GM12873 (cell line): ENCODE measurements at regions not wholly inside any gene's neighbourhood (a gene's known extent, or its start where the extent isn't known, plus 50 kb on each side); places are given as distances from the start of the nearest gene placed in this dataset.

Source experiments
- TF ChIP-seq, protein P1 (sequence below): IDR thresholded peaks from 2 replicates; pipeline ENCODE4 v1.5.1; 2012; ENCODE audit warnings: low read depth, mild to moderate bottlenecking, moderate library complexity, low read length, control low read depth; ENCODE audit not compliant: insufficient read depth; ENCODE audit errors: missing control alignments

DNA sequence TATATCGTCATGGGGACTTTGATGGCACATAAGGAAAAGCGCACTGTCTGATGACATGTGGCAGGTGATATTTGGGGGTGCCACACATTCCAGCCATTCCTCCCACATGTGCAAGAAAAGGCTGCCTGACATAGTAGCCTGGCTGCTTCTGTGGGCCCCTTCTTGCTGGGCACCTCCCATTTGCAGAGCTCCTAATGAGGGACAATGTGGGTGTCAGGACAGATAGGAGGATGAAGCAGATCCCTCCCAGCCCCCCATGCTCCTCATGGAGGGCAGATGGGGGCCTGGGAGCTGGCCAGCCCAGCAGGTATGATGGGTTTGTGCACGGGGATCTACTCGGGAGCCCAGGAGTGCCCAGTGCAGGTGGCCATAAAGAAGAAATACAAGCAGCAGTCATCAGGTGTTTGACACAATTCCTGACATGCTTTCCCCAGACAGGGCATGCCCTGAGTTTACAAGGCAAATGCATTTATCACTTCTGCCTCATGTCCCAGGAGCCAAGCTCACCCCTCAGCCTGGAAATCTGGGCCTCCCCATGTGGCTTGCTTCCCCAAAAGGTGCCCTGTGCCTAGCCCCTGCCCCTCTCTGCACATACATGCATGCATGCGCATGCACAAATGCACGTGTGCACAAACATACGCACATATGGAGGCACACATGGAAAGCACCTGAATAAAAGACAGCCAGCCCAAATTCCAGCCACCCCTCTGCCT, 260.6 kb upstream of the RPL38 start:
- TF ChIP-seq, protein P1, sequence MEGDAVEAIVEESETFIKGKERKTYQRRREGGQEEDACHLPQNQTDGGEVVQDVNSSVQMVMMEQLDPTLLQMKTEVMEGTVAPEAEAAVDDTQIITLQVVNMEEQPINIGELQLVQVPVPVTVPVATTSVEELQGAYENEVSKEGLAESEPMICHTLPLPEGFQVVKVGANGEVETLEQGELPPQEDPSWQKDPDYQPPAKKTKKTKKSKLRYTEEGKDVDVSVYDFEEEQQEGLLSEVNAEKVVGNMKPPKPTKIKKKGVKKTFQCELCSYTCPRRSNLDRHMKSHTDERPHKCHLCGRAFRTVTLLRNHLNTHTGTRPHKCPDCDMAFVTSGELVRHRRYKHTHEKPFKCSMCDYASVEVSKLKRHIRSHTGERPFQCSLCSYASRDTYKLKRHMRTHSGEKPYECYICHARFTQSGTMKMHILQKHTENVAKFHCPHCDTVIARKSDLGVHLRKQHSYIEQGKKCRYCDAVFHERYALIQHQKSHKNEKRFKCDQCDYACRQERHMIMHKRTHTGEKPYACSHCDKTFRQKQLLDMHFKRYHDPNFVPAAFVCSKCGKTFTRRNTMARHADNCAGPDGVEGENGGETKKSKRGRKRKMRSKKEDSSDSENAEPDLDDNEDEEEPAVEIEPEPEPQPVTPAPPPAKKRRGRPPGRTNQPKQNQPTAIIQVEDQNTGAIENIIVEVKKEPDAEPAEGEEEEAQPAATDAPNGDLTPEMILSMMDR = no peak

DNA sequence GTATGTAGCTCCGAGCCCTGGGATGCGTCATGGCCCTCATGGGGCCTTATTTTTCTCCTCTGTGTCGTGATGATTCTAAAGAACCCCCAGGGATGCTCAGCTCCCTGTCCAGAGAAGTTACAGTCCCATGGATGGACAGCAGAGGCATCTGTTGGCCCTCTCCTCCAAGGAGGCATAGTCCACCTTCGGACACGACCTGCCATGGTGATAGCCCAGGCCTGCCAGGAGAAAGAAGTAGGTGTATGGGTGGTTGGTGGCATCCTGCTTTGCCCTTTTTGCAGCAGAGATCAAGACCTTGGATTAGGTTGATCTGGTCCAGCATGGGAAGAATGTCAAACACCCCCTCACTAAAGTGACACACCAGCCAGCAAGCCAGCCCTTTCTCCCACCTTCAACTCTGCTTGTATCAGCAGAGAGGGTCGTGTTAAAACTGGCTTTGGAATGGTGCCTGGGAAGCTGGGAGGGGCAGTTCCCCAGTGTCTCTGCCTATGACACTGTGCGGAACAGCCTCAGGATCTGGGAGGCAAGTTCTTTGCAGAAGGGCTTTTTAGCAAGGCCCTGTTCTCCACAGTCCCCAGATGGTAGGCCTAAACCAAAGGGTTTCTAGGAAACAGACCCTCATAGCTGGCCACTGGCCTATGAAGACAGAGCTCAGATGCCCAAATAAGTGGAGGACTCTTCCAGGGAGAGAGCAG, 259.9 kb upstream of the RPL38 start:
- TF ChIP-seq, protein P1 = no peak

DNA sequence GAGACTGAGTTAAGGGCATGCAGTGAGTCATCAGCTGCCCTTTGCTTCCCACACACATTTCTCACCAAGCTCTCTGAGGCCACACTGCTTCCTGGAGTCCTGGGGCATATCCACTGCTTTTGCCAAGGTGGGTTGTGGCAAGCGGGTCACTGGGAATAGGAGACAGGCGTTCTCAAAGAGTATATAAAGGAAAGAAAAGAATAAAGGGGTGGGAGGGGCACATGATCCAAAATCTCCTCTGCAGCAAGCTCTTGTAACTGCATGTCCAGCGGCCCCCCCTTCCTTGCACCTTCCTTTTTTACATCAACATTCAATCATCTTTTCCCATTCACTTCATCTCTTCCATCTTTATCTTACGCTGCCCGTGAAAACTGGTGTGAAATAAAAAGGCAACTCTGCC, 259.1 kb upstream of the RPL38 start:
- TF ChIP-seq, protein P1 = no peak

DNA sequence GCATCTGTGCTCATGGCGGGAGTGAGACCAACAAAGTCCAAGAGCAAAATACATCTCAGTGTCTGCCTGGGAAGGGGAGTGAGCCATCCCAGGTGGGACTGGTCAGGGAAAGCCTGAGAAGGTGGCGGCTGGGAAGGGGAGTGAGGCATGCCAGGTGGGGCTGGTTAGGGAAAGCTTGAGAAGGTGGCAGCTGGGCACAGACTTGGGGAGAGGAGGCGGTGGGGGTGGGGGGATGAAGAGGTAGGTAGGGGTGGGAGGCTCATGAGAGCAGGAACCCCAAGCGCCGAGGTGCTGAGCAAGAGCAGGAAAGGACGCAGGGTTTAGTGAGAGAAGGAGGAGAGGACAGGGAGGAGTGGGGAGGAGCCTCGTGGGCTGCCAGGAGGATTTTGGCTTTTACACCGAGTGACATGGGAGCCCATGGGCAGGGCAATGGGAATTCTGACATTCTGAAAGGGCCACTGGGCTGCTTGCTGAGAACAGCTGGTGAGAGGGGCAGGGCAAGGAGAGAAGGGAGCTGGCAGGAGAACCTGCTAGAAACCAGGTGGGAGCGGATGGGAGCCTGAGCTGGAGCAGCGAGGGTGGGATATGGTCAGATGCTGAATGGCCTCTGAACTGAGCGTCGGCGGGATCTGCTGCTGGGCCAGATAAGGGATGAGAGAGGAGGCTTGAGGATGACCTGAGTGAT, 256.1 kb upstream of the RPL38 start:
- TF ChIP-seq, protein P1 = no peak

DNA sequence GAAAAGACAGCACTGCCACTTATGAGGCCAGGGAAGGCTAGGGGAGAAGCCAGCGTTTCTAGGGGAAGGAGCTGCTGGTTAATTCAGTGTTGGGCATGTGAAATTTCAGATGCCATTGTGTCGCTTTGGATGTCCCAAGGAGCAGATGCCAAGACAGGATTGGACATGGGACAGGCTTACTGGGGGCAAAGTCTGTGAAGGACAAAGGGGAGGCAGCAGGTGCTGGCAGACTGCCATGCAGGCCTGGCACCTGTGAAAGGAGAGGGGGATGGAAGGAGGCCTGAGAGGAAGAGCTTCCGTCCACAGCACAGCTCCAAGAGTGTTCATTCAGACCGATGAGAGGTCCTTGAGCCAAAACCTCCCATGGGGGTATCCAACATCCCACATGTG, 255.5 kb upstream of the RPL38 start:
- TF ChIP-seq, protein P1 = no peak

DNA sequence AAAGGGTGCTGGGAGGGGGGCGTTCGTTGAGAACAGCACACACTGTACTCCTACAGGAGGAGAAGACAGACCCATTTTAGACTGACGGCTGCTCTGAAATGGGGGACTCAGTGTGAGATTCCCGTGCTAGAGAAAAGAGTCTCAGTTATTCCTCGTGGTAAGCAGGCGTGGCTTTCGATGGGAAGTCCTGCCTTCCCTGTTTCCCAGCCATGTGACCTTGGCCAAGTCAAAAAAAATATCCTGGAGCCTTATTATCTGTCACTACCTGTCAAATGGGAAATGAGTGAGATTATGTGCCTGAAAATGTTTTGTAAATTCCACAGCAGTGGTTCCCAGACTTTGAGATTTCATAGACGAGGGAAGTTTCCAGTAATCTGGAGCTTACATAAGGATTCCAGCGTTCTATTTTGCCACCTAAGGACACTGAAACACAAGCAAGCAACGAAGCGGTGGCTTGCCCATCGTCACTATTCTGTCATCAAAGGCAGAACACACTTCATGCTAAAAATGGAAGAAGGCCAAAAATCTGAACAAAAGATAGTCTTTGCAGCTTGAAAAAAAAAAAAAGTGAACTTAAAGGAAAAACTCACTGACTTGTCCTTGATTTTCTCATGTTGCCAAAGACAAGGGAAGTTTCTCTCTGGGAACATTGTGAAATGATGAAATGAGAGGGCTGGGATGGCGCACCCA, 253.4 kb upstream of the RPL38 start:
- TF ChIP-seq, protein P1 = no peak

DNA sequence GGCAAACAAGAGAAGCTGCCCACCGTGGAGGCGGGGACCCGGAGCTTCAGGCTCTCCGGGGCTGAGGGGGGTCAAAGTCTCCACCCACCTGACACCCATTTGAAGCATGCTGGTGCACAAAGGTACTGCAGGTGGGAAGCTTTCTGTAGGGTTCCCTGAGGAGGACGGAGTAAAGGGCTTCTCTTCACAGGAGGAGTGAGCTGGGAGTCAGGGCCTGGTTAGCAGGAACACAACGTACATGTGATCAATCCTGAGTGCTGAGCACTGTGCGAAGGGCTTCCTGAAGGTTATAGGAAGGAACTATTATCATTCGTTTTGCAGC, 252.9 kb upstream of the RPL38 start:
- TF ChIP-seq, protein P1 = no peak
